H7 (cell line): ENCODE measurements at regions not wholly inside any gene's neighbourhood (a gene's known extent, or its start where the extent isn't known, plus 50 kb on each side); places are given as distances from the start of the nearest gene placed in this dataset.
"Not testable (repeated sequence)": the region's sequence is repeated elsewhere in the genome, so short reads cannot be mapped to it uniquely, and the experiment has no call there.

Experiments
- DNase-seq: peaks from one replicate; pipeline ENCODE4 v3.0.0; 2012
- H3K27me3 ChIP-seq: 2 replicates; pipeline ENCODE4 v1.6.0; 2011; ENCODE audit warnings: mild to moderate bottlenecking, low read length; ENCODE audit not compliant: control insufficient read depth, insufficient read depth
- H3K36me3 ChIP-seq: replicated peaks from 2 replicates; pipeline ENCODE4 v1.5.1; 2011; ENCODE audit warnings: low read length; ENCODE audit not compliant: control insufficient read depth, insufficient read depth
- H3K4me3 ChIP-seq: 2 replicates; pipeline ENCODE4 v1.5.1; 2011; ENCODE audit warnings: low read depth, mild to moderate bottlenecking, control low read depth, low read length, moderate library complexity; ENCODE audit not compliant: insufficient read depth

DNA sequence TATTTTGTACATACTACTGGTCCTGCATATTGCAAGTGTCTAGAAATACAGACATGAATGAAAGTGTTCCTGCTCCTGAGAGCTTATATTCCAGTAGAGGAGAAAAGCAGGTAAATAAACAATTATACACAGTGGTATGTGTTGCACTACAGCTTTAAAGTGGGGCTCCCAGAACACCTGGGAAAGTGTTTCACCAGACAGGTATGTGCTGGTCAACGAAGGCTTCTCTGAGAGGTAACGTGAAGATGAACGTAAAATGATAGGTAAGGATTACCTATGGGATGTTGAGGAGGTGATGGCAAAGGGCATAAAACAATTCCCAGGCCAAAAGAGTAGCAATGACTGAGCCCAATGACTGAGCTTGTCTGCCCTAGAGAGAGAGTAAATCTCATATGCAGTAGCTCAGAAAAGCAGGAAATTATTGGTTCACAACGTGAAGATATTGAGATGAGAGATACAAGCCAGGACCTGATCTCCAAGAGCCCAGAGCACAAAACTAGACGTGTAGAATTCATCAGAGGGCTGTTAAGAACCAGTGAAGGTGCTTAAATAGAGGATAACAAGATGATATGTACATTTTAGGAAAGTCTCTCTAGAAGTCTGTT, 459.1 kb upstream of the BCHE start:
- Histone ChIP-seq H3K27me3 (no peaks in the 10 kb centered on the region), H3K4me3 (no peak overlapping the region), H3K36me3 (no peaks in the 10 kb centered on the region)
- no peak for DNase-seq

DNA sequence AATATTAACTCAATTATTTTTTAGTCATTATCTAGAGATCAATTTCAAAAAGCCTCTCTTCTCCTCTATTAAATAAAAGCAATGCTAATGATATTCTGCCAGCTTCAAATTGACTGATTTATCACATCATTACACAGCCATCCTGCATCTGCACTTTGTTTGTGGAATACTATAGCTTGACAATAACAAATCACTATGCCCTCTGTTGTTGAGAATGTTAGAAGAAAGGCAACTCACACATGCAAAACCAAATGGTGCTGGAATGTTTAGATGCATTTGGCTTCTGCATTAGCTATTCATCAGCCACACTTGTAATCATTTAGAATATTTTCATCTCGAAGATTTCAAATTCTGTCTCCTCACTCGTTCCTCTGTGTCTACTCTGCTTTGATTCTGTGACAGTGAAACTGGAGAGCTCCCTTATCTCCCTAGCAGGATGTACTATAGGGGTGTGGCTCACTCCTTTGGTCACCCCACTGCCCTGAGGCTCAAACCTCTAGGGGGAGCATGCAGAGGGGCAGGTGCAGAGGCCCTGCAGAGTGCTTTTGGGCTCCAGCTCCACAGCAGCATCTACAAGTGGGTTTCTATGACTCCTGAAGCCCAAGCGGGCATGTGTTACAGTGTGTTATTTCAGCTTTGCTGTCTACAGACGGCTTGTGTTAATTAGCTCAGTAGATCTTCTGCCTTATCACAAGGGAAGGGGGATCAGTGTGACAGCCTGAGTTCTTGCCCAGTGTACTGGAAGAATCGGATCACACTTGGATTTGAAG, 454.1 kb upstream of the BCHE start:
- Histone ChIP-seq H3K4me3 (no peak overlapping the region), H3K27me3 (no peaks in the 10 kb centered on the region)
- no peak for DNase-seq

GRCh38 chr3:166285001-166285400, 447.8 kb upstream of the BCHE start:
- DNase-seq = no peak
- no peak overlapping the region for H3K4me3 ChIP-seq
- no peaks in the 10 kb centered on the region for H3K27me3 ChIP-seq
- H3K36me3 ChIP-seq = no peaks in the 10 kb centered on the region

More for the DNA sequence above, 454.1 kb upstream of the BCHE start:
- H3K36me3 ChIP-seq = no peaks in the 10 kb centered on the region

GRCh38 chr3:166283840-166284239, 446.6 kb upstream of the BCHE start:
- no peak for DNase-seq
- H3K36me3 ChIP-seq = no peaks in the 10 kb centered on the region
- H3K4me3 ChIP-seq = no peak overlapping the region
- H3K27me3 ChIP-seq = no peaks in the 10 kb centered on the region

DNA sequence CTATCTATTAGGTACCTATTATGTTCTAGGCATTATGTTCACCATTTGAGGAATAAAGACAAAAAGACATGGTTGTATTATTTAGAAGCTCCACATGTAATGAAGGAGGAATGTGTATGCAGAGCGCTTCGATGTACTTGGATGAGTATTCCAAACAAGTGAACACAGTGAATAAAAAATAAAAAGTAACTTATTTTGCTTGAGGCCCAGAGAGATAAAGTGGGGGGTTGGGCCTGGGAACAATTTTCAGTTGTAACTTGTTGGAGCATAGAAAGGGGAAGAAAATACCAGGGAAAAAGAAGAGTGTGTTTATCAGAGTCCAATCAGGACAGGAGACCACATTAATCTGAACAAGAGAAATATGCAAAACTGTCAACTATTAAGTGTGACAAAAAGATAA, 445.7 kb upstream of the BCHE start:
- H3K27me3 ChIP-seq = no peaks in the 10 kb centered on the region

DNA sequence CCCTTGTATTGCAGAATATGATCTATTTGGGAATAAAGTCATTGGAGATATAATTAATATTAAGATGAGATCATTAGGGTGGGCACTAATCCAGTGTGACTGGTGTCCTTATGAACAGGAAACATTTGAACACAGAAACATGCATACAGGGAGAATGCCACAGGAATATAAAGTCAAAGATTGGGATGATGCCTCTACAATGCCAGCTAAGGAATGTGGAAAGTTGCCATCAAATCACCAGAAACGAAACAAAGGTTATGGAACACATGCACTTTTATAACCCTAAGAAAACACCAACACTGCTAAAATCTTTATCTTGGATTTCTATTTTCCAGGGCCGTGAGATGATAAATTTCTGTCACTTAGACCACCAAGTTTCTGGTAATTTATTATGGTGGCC, 442.4 kb upstream of the BCHE start:
- Histone ChIP-seq H3K4me3 (no peak overlapping the region), H3K36me3 (no peaks in the 10 kb centered on the region), H3K27me3 (no peaks in the 10 kb centered on the region)
- DNase-seq = no peak

More for the DNA sequence above, 445.7 kb upstream of the BCHE start:
- DNase-seq = no peak
- no peaks in the 10 kb centered on the region for H3K36me3 ChIP-seq
- H3K4me3 ChIP-seq = no peak overlapping the region

- DNase-seq = no peak
- Histone ChIP-seq H3K27me3 (no peaks in the 10 kb centered on the region), H3K36me3 (no peaks in the 10 kb centered on the region), H3K4me3 (no peak overlapping the region)
Measured at GRCh38 chr3:166275024-166275390, 437.8 kb upstream of the BCHE start.

DNA sequence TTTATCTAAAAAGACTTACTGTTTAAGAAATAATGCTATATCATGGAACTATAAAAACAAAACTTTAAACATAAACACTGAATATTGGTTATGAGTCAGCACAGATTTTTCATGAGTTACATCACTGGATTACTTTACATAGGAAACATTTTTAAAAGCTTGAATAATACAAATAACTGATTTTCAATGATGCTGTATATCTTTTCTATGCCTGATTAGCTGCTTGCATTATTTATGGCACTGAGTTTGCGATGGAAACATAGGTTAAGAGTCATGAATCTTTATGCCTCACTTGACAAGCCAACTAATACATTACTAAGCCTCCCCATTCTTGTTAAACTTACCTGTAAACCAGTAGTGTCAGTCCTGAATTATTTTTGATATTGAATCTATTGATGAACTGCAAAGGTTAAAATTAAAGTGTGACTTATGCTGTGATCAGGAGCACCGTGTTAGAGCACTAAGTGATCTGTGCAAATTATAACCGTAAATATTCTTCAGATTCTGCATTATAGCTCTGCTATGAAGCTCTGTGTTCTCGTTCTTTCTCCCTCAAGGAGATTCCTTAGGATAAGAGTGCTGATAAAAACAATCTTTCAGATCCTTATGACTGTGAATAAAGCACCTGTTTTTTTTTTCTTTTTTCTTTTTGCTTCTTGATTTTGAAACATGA, 437.3 kb upstream of the BCHE start:
- Histone ChIP-seq H3K27me3 (no peaks in the 10 kb centered on the region), H3K36me3 (no peaks in the 10 kb centered on the region), H3K4me3 (no peak overlapping the region)
- no peak for DNase-seq

DNA sequence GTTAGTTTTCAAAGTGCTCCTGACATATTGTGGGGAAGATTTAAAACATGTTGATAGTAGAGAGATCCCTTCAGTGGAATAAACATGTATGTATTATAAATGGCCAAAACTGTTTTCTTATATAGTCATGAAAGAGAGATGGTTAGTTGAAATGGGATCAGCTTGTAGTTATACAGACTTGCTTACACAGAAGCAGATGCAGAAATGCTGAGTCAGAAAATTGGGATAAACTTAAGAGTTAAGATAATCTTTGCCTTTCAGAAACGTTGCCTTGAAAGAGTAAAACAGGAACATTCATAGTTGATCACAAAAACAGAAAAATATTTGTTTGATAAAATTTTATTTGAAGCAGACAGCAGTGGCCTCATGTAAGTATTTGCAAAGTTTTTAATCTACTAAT, 433.2 kb upstream of the BCHE start:
- Histone ChIP-seq H3K4me3 (no peak overlapping the region), H3K27me3 (no peaks in the 10 kb centered on the region), H3K36me3 (no peaks in the 10 kb centered on the region)
- no peak for DNase-seq

- DNase-seq = no peak
- Histone ChIP-seq H3K4me3 (no peak overlapping the region), H3K36me3 (no peaks in the 10 kb centered on the region), H3K27me3 (no peaks in the 10 kb centered on the region)
Measured at GRCh38 chr3:166265153-166265552, 427.9 kb upstream of the BCHE start.

DNA sequence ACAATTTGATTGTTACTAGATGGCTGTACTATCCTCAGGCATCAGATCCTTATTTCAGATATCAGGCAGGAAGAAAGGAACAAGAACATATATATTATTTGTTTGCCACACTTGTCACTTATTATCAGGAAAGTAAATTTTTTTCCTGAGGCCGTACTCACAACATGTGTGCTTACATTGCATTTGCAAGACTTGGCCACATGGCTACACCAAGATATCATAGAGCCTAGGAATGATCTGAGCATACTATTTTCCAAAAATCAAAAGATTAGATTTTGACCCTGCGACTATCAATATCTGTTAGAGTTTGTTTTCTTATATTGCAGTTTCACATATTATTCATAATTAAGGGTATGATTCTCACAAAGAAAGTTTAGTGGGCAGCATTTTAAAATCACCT, 426.2 kb upstream of the BCHE start:
- Histone ChIP-seq H3K4me3 (no peak overlapping the region), H3K36me3 (no peaks in the 10 kb centered on the region), H3K27me3 (no peaks in the 10 kb centered on the region)
- no peak for DNase-seq

DNA sequence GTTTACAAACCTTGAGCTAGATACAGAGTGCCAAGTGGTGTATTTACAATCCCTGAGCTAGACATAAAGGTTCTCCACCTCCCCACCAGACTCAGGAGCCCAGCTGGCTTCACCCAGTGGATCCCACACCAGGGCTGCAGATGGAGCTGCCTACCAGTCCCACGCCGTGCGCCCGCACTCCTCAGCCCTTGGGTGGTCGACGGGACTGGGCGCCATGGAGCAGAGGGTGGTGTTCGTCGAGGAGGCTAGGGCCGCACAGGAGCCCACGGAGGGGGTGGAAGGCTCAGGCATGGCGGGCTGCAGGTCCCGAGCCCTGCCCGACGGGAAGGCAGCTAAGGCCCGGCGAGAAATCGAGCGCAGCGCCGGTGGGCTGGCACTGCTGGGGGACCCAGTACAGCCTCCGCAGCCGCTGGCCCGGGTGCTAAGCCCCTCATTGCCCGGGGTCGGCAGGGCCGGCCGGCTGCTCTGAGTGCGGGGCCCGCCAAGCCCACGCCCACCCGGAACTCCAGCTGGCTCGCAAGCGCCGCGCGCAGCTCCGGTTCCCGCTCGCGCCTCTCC, 421.1 kb upstream of the BCHE start:
- not testable (repeated sequence) for H3K4me3 ChIP-seq, H3K36me3 ChIP-seq, H3K27me3 ChIP-seq, DNase-seq

- no peaks in the 10 kb centered on the region for H3K27me3 ChIP-seq
- no peak for DNase-seq
- H3K36me3 ChIP-seq = no peaks in the 10 kb centered on the region
- no peak overlapping the region for H3K4me3 ChIP-seq
Measured at GRCh38 chr3:166257715-166258114, 420.5 kb upstream of the BCHE start.

- no peaks in the 10 kb centered on the region for H3K27me3 ChIP-seq
- H3K36me3 ChIP-seq = no peaks in the 10 kb centered on the region
- no peak overlapping the region for H3K4me3 ChIP-seq
- DNase-seq = no peak
Measured at GRCh38 chr3:166248784-166249183, 411.6 kb upstream of the BCHE start.

DNA sequence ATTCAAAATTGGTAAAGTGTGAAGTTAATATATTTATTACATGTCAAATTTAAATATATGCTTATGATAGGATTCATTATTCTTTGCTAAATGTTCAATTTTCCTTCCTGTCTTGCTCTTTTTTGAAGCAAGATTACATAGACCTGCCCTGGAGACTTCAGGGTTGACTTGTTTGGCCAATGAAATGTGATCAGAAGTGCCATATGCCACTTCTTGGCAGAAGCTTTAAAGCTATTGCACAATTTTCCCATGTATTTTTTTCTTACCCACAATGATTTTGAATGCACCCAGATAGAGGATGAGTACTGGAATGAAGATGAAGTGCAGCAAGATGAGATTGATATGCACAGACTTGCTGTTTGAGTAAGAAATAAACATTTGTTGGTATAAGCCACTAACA, 406.3 kb upstream of the BCHE start:
- Histone ChIP-seq H3K4me3 (no peak overlapping the region), H3K36me3 (no peaks in the 10 kb centered on the region), H3K27me3 (no peaks in the 10 kb centered on the region)
- no peak for DNase-seq
